Activated CD4-positive, alpha-beta T cell treated with anti-CD3 and anti-CD28 coated beads, Interleukin-2, amount 50 U/mL, for 16 hours (primary cell): ENCODE measurements at regions not wholly inside any gene's neighbourhood (a gene's known extent, or its start where the extent isn't known, plus 50 kb on each side); places are given as distances from the start of the nearest gene placed in this dataset.
"Not testable (repeated sequence)": the region's sequence is repeated elsewhere in the genome, so short reads cannot be mapped to it uniquely, and the experiment has no call there.

ENCODE experiments used
- DNase-seq: peaks from one replicate; pipeline ENCODE4 v3.0.0-alpha.2; 2020

DNA sequence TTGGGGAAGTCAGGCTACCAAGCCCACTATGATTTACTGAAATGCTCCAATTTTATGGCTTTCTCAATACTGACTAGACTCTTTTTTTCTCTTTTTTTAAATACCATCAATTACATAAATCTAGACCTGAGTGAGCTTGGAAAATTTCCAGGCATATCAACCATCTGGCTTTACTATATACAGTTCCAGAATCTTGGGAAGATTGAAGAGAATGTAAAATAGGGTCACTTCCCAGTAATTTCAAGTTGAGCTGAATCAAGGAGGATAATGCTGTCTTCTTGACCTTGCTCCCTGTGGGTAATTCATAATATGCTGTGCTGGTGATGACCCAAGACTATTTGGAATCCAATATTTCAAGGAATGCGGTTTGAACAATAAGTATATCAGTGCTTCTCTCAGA, 108.1 kb downstream of the MAP3K21 start:
- DNase-seq = no peak

DNA sequence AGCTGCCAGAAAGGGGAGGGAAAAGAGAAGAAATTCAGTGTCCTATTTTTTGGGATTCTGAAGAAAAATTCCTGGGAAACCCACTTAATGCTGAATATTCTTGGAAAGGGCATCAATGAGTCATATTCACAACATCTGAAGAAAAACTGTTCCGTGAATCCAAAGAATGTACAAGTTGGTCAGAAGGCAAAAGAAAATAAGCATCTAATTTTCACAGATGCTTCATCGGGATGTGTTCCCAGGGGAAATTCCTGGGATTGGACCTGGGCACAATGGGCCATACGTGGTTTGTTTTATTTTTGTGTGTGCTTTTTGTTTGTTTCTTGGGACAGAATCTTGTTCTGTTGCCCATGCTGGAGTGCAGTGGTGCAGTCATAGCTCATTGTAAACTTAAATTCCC, 112.2 kb downstream of the MAP3K21 start:
- no peak for DNase-seq

DNA sequence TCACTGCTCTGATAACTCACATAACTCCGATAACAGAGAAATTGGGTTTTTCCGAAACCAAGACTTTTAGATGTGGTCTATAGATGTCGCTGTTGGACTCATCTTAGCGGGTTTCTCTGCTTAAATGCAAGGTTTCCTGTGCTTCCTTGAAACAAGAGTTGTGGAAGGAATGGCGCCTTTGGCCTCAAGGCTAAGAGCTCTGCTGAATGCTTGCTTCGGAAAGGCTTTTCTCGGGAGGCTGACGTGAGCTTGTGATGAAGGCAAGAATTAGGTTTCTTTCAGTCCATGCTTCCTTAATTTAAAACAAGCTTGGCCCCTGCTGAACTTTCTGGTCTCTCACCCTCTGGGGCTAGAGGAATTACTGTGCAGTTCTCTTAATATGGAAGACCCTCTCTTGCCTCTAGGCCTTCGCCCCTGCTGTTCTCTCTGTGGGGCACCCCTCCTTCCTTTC, 113.5 kb downstream of the MAP3K21 start:
- peak; percentile 57 for DNase-seq

DNA sequence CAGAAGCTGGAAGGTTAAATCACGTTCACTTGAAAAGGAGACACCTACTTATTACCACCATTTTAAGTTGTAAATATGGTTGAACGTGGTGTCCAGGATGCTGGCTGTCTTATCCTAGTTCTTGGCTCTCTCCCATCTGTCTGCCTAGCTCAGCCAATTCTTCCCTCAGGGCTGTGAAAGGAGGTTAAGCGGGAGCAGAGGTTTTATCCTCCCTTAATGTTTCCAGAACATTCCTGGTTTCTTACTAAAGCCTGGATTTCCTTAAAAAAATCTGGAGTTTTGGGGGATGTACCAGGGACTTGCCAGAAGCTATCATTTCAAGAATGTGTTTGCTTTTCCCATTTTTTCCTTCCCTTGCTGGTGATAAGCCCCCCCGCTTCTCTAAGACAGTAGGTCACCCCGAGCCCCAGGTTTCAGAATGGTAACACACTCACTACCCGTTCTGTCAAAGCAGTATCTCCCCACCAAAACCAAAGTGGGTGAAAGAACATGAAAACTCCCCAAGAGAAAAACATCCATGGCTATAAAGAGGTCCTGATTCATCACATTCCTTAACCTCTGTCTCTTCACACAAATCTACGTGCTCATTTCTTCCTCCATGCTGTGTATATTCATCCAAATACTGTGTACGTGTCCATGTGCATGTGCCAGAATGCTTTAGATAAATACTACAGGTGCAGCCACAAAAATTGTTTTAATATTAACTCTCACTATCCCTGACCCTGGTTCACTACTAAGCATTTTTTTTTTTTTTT, 114.7 kb downstream of the MAP3K21 start:
- DNase-seq = no peak

DNA sequence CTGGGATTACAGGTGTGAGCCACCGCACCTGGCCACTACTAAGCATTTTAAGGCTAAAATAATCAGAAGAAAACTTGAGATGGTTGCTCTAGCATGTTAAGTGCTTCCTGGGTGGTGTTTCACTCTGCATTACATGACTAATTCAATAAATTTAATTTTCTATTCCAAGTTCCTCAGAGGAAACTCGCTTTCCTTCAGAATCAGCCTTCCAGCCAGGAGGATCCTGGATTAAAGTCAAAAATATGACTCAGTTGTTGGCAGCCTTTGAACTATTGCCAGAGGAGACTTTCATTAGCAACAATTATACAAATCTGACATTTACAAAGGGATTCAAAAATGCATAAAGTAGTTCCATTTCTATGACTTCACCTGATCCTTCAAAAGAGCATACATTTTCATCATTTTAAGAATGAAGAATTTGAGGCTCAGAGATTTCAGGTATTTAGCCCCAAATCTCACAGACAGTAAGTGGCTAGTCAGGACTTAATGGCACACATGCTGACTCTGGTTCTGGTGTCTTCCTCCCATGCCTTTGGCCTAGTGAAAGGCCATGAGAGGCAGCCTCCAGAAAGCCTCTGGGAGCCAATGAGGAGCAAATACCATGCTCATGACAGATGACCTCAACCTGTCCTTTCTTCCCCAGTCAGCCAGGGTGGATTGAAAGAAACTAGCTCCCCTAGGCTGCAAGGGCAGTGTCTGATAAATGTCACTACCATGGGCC, 115.7 kb downstream of the MAP3K21 start:
- DNase-seq = no peak

DNA sequence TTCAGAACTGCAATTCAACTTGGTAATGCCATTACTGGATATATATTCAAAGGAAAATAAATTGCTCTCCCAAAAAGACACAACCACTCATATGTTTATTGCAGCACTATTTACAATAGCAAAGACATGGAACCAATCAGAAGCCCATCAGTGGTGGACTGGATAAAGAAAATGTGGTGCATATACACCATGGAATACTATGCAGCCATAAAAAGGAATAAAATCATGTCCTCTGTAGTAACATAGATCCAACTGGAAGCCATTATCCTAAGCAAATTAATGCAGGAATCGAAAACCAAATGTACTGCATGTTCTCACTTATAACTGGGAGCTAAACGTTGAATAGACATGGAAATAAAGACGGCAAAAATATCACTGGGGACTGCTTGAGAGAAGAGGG, 117.0 kb downstream of the MAP3K21 start:
- no peak for DNase-seq

DNA sequence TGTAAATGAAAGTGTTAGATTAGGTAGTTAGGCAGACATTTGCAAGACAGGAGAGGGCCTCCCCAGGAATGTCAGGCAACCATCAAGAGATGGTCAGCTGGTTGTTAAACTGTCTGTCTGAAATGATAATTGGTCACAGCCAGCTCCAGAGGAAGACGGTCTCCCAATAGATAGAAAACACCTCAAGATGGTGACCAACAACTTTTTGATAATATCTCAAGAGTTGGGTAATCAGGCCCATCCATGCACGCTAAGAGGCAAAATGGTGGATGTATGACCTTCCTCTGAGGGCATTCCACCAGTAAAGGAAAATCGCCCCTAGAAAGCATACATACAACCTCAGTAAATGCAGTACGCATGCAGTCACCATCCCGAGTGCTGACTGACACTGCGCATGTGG, 118.2 kb downstream of the MAP3K21 start:
- no peak for DNase-seq

DNA sequence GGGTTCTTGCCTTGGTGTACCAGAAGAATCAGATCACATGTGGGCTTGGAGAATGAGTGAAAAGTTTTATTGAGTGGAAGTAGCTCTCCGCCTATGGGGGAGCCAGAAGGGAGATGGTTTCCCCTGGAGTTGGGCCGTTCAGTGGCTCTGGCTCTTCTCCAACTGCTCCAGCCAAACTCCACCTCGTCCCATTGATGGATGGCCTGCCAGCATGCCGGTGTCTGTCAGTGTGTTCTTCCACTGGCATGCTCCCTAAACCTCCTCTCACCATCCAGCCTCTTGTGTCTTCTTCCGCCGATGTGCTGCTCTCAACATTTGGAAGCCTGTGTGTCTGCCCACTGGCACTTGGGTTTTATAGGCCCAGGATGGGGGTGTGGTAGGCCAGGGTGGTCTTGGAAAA, 119.4 kb downstream of the MAP3K21 start:
- DNase-seq = no peak

DNA sequence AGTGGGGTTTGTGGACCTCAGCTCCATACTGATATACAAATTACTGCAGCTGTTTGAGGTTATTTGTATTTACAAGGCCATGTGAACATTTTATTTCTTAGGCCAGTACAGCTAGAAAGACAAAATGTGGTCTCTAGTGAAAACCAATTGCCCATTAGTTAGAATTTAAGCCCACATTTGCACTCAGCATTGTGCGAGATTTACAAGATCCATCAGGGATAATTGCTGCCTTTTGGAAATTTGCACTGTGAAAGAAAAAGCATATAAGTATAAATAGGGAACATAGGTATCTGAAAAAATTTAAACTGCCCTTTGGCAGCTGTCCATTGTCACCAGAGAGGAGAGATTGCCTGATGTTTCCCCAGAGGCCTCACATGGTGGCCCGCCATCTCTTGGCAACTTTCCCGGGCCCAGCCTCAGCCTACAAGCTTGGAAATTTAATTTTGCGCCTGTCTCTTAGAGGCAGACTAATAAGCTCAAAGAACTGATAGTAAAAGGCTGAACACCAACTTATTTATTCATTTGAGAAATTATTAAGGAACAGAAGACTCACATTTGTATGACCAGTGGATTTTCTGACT, 120.7 kb downstream of the MAP3K21 start:
- DNase-seq = no peak

DNA sequence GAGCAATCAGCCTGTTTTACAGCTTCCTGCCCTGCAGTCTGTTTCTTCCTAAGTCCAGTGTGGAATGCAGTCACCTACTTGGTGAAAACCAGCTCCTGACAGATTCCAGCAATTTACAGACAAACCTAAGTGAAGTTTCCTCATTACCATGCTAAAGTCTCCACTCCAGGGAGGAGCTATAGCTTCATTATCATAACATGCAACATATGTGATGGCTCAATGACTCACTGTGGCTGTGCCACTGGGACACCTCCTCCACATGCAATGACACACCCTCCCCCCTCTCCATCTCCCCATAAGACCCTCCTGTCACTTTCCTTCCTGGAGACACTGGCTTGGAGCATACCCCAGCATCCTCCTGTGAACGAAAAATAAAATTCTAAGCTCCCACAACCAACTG, 125.2 kb downstream of the MAP3K21 start:
- no peak for DNase-seq

DNA sequence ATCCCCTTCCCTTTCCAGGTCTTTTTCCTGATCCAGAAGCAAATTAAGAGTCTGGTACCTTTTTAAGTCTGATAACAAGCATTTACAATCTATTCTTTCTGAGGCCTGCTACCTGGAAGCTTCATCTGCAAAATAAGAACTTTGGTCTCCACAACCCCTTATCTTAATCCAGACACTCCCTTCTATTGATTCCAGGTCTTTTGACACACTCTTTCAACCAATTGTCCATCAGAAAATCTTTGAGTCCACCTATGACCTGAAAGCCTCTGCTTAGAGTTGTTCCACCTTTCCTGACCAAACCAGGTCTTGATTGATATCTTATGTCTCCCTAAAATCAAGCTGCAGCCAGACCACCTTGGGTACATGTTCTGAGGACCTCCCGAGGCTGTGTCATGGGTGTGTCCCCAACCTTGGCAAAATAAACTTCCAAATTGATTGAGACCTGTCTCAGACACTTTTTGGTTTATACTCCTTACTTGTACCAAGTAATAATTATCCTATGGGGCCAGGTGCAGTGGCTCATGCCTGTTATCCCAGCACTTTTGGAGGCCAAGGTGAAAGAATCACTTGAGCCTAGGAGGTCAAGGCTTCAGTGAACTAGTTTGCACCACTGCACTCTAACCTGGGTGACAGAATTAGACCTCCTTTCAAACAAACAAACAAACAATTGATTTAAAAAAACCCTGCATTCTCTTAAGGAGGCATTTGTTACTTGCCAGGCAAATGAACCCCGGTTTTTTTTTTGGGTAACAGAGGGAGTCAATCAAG, 126.1 kb downstream of the MAP3K21 start:
- DNase-seq = no peak

DNA sequence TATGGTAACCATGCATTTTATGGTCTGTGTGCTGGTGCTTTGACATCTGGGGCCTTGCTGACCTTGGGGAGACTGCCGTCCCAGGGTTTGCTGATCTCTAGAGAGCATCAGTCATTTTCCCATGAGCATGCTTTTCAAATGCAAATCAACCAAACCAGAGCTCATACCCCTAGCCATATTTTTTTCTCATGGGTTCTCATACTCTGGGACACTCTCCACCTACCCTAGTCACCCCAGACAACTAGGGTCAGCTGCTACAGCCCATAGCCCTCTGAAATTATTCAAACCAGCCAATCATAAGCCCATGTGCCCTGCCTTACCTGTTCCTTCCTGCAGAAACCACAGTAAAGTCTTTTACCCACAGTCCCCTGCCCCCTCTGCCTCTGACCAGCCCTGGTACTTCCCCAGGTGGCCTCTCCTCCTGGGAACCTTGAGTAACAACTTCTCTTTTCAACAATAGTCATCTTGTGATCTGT, 132.0 kb downstream of the MAP3K21 start:
- no peak for DNase-seq

DNA sequence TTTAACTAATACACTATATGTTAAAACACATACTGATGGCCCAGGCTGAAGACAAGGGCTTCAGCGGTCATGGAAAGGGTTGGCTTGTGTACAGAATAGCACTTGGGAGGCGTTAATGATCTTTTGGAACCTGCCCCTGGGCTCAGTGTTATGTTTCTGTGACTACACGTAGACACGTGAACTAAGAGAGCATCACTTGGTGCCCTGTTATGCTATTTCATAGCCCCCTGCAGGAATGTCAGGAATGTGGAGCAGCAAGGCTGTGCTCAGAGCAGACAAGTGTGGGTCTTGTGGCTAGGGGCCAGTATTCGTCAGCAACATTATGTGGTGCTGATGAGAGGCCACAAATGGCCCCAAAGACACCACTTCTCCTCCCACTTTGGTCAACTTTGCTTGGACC, 132.4 kb downstream of the MAP3K21 start:
- DNase-seq = no peak

DNA sequence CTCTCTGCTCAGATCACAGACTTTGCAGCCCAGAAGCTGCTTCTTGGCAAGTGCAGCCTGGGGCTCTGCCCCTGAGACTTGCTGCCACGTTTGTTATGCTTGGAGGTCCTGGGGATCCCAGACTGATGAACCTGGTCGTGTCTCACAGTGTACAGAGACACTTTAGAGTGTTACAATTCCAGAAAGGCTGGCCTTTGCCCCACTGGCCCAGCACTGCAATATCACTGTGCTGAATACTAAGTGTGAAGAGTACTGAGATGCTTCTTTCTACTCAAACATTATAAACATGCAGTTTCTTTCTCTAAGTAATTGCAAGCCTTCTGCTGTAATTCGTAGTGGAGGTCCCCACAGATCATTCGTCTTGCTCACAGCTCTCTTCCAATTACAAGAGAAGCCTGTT, 133.2 kb downstream of the MAP3K21 start:
- DNase-seq = no peak

DNA sequence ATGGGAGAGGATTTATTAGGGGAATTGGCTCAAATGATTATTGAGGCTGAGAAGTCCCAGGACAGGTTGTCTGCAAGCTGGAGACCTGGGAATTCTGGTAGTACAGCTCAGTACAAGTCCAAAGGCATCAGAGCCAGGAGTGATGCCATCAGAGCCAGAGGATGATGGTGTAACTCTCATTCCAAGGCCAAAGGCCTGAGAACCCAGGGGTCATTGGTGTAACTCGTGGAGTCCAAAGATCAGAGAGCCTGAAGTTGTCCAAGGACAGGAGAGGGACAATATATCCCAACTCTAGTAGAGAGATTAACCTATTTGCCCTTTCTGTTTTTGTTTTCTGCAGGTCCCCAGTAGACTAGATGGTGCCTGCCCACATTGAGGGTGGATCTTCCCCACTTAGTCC, 134.3 kb downstream of the MAP3K21 start:
- no peak for DNase-seq

DNA sequence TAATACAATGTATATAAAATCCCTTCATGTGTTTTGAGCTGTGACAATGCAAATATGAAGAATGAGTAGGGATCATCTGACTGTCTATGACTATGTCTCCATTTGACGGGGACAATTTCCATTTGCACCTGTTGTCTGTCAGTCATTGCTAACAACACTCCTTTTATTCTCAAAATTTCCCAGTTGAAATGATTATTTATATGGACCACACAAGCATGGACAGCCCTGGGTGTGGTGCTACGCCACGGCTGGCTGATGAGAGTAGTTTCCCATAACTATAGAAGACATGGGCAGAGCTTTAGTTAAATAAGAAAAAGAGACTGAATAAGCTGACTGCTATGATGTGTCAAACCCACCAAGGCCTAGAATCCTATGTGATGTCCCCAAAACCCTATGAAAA, 135.8 kb downstream of the MAP3K21 start:
- DNase-seq = no peak

DNA sequence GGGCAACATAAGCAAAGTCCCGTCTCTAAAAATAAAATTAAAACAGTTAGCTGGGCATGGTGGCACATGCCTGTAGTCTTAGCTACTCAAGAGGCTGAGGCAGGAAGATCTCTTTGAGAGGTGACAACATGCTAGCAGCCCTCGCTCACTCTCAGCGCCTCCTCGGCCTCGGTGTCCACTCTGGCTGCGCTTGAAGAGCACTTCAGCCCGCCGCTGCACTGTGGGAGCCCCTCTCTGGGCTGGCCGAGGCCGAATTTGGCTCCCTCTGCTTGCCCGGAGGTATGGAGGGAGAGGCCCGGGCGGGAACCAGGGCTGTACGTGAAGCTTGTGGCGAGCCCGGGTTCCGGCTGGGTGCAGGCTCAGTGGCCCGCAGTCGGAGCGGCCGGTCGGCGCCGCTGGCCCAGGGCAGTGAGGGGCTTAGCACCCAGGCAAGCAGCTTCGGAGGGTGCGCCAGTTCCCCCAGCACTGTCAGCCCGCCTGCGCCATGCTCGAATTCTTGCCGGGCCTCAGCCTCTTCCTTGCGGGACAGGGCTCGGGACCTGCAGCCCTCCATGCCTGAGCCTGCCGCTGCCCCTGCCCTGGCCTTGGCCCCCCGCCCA, 138.3 kb downstream of the MAP3K21 start:
- DNase-seq = no peak

DNA sequence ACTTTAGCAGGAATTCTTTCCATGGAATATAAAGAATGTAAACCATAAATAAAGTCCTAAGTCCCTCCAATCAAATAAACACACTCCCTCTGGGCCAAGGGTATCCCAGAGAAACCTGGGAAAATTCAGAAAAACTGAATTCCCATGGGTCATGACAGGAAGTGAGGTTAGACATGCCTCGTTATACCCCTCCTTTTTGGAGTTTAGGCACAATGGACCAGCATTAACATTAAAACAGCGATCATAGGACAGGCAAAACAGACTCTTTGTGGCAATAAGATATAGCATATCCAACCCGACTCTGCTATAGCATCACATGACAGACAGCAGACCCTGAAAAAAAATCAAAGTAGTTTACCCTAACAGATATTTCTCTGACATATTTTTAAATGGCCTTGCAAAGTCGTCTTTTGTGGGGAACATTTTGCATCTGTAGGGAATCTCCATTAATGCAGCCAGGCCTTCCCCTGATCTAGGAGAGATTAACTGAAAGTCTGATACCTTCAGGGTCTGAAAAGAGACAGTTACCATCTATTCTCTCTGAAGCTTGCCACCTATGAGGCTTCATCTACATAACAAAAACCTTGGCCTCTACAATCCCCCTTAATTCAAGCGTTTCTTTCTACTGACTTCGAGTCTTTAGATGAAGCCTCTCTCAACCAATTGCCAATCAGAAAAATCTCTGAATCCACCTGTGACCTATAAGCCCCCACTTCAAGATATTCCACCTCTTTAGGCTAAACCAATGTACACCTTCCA, 143.0 kb upstream of the KCNK1 start:
- no peak for DNase-seq

DNA sequence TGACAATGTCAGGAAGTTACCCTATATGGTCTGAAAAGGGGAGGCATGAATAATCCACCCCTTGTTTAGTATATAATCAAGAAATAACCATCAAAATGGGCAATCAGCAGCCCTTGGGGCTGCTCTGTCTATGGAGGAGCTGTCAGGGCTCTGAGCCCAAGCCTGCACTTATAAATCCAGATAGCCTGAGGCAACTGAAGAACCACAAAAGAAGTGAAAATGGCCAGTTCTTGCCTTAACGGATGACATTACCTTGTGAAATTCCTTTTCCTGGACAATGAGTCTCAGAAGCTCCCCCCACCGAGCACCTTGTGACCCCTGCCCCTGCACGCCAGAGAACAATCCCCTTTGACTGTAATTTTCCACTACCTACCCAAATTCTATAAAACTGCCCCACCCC, 142.1 kb upstream of the KCNK1 start:
- not testable (repeated sequence) for DNase-seq

DNA sequence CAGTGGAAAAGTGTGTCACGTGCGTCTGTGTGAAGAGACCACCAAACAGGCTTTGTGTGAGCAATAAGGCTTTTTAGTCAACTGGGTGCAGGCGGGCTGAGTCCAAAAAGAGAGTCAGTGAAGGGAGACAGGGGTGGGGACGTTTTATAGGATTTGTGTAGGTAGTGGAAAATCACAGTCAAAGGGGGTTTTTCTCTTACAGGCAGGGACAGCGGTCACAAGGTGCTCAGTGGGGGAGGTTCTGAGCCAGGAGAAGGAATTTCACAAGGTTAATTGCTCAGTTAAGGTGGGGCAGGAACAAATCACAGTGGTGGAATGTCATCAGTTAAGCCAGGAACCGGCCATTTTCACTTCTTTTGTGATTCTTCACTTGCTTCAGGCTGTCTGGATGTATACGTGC, 141.1 kb upstream of the KCNK1 start:
- not testable (repeated sequence) for DNase-seq

DNA sequence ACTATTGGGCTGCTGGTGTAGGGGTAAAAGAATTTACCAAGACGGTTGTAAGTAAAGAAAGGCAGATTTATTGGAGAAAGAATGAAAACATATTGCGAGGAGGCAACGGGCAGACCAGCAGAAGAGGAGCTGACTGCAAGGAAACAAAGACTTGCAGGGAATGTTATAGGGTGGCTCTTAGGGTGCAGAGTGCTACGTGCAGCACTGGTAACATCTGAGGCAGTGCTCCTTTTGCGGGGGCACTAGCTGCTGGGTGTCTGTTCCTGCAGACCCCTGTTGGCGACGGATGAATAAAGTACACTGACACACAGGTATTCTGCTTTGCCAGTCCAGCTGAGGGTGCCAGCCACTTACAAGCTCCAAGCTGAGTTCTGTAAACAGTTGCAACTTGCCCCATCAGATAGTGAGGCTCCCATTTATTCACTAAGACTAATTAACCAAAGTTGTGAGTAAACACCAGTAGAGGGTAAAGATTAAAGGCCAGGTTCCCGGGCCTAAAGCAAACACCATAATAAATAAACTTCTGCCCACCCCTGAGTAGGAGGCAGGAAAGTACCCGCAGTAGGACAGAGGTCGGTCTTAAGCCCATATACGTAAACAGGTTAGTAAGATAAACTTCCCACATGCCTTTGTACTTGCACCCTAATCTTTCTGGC, 140.2 kb upstream of the KCNK1 start:
- no peak for DNase-seq

DNA sequence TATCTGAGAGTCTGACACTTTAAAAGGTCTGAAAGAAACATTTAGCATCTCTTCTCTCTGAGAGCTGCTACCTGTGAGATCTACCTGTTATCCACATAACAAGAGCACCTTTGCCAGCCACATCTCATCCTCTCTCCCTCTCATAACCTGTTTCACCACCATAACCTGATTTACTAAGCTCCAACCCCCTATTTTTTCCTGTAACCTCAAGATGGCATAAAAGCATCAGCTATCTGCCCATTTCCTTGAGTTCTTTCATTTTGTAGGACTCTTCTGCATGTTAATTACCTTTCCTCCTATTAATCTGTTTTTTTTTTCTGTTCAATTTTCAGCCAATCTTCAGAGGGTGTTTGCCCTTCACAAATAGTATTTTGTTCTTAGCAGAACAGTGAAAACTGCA, 136.5 kb upstream of the KCNK1 start:
- DNase-seq = no peak
